ENCODE measurements at regions not wholly inside any gene's neighbourhood (a gene's known extent, or its start where the extent isn't known, plus 50 kb on each side); places are given as distances from the start of the nearest gene placed in this dataset.
"Not testable (repeated sequence)": the region's sequence is repeated elsewhere in the genome, so short reads cannot be mapped to it uniquely, and the experiment has no call there.

DNA sequence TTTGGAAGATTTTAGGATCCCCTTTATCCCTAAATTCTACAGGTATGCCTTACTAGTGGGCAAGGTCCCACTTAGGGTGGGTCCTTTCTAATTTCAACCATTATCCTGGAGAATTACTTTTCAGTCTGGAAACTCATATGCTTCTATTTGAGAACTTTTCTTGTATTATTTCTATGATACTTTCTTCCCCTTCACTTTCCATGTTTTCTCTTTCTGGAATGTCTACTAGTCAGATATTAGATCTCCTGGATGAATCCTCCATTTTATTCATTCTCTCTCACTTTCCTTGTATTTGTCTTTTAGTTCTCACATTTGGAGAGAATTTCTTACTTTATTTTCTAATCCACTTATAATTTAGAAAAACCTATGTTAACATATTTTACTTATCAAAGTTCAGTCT is 83.9 kb upstream of the SIPA1L2 start:
- DNase-seq (ENCODE audit: low read depth in 2 of 2): no peak

DNA sequence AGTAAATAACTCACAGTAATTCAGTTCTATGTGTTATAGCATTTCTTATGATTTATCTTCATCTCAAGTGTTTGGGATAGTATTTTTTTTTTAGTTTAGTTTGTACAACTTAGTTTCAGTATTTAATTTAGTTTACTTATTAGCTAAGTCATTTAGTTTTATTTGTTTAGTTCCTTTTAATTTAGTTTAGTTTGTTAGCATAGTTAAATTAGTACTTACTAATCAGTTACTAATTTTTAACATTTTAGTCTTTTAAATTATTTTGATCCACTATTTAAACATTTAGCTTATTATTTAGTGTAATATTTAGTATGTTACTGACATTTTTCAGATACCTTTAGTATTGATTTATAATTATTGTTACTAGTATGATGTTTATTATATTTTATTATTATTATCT is 85.2 kb upstream of the SIPA1L2 start:
- DNase-seq (ENCODE audit: low read depth in 2 of 2): no peak

DNA sequence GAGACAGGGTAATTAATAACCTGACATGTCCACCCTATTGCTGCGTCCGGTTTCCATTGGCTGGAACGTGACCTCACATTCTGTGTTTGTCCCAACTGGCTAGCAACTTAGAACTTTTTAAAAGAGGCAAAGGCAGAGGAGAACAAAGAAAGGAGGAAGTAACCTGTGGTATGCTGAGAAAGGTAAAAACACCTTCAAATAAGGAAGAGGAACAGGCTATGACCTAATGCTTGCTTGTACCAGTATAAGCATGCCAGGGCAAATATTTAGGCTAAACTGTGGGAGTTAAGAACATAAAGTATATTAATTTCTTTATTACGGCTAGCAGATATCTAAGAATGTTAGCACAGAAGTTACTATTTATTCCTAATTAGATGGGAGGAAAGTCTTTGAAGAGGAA is 87.3 kb upstream of the MAP10 start:
- DNase-seq (ENCODE audit: low read depth in 2 of 2): not testable (repeated sequence)

DNA sequence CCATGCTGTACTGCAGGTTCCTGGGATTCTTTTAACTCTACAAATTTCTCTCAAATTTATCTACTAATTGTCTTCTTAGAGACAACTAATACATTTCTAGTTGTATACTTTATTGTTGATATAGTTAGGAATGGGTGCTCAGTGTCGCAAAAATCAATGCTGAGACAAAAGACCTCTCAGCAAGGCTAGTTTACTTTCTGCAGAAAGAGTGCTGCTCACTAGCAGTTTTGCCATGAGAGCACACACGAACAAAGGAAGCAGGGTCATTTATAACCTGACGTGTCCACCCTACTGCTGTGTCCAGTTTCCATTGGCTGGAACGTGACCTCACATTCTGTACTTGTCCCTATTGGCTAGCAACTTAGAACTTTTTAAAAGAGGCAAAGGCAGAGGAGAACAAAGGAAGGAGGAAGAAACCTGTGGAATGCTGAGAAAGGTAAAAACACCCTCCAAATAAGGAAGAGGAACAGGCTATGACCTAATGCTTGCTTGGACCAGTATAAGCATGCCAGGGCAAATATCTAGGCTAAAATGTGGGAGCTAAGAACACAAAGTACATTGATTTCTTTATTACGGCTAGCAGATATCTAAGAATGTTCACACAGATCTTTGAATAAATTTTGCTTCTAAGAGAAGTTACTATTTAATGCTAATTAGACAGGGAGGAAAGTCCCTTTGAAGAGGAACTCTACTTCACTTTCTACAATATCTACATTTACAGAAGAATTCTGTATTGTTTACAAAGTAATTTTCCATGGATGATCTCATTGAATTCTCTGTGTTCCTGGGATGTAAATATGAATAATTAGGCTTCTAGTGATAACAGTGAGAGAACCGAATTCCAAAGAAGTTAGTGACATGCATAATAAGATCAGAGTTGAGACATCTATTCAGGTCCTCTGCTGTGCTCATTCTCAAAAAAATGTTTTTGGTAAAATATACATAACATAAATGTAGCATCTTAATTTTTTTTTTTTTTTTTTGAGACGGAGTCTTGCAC is 86.0 kb upstream of the MAP10 start:
- DNase-seq (ENCODE audit: low read depth in 2 of 2): no peak

DNA sequence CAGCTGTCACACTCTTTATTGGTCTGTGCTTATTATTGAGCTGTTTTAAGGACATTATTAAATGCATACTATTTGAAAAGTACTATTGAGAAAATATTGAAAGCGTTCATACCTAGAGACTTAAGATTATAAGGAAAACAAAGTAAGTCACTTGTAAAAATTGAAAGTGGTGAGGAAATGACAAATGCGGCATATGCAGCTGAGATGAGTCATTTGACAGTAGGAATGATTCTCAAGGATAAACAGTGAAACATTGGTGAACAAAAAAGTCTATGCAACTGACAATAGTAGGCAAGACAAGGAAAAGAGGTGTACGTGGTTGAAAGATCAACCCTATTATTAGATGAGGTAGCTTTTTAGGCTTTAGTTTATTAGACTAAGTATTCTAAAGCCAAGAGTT is 82.6 kb upstream of the MAP10 start:
- DNase-seq (ENCODE audit: low read depth in 2 of 2): peak in 1 of 2 donors; percentile 68

DNA sequence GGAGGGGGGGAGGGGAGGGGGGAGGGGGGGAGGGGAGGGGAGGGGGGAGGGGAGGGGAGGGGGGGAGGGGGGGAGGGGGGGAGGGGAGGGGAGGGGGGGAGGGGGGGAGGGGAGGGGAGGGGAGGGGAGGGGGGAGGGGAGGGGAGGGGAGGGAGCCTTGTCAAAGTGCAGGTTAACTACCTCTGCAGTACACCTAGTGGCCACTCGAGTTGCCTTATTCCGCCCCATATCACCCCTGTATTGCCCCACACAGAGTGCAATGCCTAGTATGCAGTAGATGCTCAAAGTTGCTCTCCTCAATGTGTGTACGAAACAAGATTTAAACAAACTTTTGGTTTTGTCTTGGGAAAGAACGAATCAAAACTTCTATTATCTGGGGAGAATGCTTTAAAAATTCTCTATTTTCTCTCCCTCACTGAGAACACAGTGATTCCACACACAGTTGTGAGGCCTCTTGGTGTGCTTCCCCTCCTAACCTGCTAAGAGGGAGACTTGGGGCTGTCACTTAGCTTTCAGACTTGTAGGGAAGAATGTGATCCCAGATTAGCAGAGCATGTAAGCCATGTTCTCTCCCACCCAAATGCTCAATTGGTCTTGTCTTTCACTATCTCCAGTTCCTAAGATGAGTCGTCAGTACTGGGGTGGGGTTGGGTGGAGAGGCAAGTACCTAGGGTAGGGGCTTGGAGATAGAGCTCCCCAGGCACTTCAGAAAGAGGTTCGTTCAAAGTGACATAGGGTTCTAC is 79.7 kb upstream of the MAP10 start:
- no peak for DNase-seq (ENCODE audit: low read depth in 2 of 2)

DNA sequence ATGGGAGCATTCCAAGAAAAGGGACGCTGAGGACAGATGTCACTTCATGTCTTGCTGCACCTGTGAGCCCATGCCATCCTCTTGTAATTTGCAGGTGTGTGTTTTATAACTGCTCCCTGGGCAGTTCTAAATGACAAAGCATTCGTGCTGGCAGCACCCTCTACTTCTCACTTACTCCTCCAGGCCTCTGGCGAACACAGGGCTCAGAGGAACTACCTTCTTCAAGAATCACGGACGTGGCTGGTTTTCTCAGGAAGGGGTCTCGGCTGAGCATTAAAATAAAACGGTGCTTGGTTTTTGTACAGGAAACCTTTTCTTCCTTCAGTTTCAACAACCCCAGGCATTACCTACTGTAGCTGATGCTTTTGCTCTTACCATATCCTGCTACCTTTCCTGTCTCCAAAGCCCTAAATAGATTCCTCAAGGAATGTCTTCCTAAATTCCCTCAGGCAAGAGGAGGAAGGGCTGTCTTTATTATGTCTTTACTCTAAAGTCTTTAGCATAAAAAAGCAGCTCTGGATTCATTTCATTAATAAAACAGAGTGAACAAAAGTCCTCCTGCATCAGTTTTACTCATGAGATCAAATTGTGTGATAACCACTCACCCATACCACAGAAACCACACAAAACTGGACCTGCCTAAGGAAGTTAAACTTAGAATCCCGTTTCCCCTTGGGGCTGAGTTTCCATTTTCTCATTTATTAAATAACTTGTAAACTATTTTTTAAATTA is 79.0 kb upstream of the MAP10 start:
- peak in 1 of 2 donors; percentile 10 for DNase-seq (ENCODE audit: low read depth in 2 of 2)

DNA sequence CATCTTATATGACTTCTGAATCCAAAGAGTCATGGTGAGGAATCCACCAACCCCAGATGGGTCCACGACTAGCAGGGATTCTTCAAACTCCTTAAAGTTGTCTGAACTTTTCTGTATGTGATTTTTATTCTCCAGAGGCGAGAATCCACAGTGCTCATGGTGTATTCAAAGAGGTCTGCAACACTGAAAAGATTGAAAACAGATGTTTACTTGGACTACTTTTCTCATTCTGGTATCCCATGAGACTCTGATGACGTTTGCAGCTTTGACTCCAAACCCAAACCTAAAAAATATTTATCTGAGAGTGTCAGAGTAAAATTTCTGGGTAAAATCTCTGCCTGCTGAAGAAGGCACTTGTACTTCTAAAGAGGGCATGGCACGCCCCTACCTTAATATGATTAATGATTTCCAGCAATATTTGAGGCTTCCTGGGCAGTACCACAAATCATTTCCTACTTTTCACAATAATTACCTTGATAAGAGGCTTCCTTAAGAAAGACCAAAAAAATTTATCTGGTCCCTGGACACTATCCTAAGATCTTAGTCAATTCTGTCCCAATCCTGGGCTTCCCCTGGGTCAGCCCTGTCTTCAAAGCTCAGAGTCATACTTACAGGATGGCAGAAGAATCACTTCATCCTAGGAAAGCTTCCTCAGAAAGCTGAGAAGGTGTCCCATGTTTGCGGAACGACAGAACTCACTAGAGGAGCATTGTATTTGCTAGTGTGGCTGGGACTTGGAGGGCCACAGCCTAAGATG is 76.5 kb upstream of the MAP10 start:
- DNase-seq (ENCODE audit: low read depth in 2 of 2): no peak

DNA sequence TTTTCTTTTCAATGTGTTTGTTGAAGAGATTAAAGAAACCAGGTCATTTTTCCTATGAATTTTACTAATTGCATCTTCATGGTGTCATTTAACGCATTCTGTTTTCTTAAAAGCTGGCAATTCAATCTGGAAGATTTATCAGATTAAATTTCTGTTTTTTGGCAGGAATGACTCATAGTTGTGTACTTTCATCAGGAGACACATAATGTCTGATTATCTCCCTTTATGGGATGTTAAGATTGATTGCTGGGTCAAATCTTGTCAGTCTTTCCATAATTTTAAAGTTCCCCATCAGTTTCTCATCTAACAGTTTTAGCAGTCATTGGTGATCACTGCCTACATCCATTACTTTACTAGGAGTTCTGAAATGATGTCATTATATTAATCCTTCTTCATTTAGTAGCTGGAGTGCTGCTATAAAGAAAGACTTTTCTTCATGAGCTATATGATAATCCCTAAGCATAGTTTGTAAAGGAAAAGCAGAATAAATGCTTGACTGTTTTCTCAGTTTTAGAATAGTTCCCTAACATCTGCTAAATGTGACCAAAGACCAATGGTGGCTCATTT is 72.8 kb upstream of the MAP10 start:
- no peak for DNase-seq (ENCODE audit: low read depth in 2 of 2)

DNA sequence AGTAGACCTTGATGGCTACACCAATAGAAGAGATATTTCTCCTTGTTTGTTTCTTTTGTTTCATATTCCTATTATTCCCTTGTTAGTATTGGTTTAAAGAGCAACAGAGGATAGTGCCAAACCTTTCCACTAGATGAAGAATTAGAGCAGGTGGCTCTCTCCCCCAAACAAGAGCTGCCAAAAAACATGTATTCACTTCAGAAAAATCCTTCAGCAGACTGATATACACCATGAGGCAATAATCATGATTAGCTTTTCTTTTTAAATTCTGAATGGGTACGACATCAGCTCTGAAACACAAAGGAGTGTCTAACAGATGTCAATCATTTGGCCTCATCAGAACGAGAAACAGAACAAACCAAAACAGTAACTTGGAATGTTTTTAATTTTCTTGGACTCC is 67.3 kb upstream of the MAP10 start:
- DNase-seq (ENCODE audit: low read depth in 2 of 2): no peak

DNA sequence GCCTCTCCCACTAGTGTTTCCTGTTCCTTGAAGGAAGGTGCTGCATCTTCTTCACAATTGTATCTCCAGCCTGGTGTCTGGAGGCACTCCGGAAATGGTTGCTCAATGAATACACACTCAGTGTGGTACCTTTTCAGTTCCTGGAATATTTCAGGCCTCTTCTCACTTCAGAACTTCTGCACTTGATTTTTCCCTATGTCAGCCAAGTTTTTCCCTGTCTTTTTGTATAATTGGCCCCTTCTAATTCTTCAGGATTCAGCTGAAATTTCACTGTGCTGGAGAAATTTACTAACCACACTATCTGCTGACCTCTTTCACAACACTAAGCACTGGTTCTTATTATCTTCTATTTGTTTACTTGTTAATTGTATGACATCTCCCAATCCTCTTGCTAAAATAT is 61.2 kb upstream of the MAP10 start:
- DNase-seq (ENCODE audit: low read depth in 2 of 2): no peak

DNA sequence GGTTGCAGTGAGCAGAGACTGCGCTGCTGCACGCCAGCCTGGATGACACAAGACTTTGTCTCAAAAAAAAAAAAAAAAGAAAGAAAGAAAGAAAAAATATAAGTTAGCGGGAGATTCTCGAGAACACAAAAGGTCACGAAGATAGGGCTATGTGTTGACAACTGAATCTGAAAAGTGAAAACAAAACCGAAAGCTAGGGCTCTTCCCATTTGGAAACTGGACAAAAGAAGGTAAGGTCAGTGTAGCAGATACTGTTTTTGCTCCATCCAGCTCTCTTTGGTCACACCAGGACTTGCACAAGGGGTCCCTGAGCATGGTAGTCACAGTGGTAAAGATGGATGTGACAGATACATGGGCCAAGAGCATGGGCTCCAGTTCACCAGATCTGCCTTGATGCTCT is 60.4 kb upstream of the MAP10 start:
- no peak for DNase-seq (ENCODE audit: low read depth in 2 of 2)

DNA sequence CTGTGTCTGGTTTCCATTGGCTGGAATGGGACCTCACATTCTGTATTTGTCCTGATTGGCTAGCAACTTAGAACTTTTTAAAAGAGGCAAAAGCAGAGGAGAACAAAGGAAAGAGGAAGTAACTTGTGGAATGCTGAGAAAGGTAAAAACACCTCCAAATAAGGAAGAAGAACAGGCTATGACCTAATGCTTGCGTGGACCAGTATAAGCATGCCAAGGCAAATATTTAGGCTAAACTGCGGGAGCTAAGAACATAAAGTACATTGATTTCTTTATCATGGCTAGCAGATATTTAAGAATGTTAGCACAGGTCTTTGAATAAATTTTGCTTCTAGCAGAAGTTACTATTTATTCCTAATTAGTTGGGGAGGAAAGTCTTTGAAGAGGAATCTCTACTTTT is 59.5 kb upstream of the MAP10 start:
- not testable (repeated sequence) for DNase-seq (ENCODE audit: low read depth in 2 of 2)

DNA sequence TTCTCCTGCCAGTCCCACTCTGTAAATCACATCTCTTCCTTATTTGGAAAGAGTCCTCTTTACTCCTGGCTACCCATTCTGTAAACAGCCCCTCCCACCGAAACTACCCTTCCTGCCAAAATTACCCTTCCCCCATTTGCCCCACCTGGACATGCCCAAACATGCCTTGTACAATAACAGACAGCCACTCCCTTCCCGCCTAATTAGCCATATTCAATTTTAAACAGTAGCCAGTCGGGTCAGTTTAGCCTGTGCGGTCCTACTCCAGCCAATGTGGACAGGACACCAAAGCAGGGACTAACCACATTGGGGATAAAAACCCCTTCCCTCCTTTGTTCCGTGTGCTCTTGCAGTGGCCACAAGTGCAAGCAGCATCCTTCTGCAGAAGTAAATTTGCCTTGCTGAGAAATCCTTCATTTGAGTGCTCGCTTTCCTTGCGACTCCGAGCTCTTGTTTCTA is 56.3 kb upstream of the MAP10 start:
- DNase-seq (ENCODE audit: low read depth in 2 of 2): peak in 1 of 2 donors; percentile 3

DNA sequence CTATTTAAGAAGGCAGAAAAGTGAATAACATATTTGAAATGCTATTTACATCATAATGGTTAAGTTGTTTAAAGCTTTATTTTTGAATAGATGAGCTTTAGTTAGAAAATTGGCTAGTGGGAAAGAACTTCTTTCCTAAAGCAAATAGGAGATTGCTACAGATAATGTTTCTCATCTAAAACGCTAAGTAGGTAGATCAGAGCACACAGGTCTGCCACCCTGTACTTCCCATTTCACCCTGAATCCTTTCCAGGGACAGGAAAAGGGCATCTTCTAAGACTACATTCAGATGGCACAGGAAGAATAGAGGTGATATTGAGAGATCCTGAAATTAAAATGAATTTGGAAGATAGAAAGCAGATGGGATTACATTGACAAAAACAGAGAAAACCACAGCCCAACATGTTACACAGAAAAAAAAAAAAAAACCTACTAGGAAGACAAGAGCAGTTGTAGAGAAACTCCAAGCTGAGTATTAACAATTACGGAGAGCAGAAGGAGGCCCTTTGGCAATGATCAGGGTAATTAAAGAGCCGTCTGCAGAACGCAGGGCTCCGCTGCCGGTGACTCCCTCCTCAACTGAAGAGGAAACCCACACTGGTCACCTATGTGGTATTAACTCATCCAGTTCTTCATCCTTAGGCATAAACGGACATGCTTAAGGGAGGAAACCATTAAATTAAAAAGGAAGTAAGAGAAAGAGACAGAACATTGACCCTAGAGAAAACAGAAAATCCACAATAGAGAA is 53.6 kb upstream of the MAP10 start:
- DNase-seq (ENCODE audit: low read depth in 2 of 2): peak in 1 of 2 donors; percentile 19

DNA sequence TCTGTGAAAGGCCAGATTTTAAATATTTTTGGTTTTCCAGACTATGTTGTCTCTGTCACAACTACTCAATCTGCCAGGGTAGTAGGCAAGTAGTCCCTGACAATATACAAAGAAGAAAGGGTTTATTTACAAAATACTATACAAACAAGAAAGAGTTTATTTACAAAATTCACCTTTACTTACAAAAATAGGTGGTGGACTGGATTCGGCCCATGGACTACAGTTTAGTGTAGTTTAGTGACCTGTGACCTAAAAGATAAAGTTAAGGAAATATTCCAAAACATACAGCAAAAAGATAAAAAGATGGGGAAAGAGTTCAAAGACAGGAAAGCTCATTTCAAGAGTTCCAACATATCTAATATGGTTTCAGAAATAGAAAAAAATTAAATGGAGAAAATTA is 52.9 kb upstream of the MAP10 start:
- no peak for DNase-seq (ENCODE audit: low read depth in 2 of 2)

DNA sequence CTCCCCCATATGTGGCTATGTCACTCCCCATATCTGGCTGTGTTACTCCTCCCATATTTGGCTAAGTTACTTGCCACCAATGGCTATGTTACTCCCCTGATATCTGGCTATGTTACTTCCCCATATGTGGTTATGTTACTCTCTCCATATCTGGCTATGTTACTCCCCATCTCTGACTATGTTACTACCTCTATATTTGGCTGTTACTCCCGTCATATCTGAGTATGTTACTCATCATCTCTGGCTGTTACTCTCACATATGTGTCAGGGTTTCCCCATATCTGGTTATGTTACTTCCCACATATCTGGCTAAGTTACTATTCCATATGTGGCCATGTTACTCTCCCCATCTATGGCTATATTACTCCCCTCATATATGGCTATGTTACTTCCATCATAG is 50.3 kb upstream of the MAP10 start:
- no peak for DNase-seq (ENCODE audit: low read depth in 2 of 2)

Measured in lung microvascular endothelial cell (primary cell).